Right kidney (tissue), 1 donor: ENCODE measurements at regions not wholly inside any gene's neighbourhood (a gene's known extent, or its start where the extent isn't known, plus 50 kb on each side); places are given as distances from the start of the nearest gene placed in this dataset.

ENCODE experiments used
- DNase-seq: peaks from one replicate; pipeline ENCODE4 v3.0.0-alpha.2; 2016

- no peak for DNase-seq
Observed at GRCh38 chr5:124303366-124303765, 443.1 kb downstream of the ZNF608 start.

GRCh38 chr5:124302533-124302932 is 443.9 kb downstream of the ZNF608 start:
- DNase-seq, result no peak

DNA sequence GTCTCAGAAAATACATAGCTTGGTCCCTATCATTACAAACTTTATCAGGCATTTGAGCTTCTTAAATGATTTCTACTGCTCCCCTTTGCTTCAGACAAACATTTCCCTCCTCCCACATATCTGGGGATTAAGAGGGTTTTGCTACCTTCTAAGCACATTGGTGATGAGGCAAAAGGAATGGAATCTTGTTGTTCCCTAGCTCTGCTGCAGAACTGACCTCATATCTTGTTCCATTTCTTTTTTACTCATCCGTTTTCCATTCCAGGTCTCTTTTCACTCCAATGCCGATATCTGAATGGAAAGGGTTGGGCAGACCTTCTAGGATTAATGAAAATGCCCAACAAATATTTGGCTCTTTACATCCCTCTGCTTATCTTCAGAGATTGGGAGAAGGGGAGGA is 444.6 kb downstream of the ZNF608 start:
- no peak for DNase-seq

DNA sequence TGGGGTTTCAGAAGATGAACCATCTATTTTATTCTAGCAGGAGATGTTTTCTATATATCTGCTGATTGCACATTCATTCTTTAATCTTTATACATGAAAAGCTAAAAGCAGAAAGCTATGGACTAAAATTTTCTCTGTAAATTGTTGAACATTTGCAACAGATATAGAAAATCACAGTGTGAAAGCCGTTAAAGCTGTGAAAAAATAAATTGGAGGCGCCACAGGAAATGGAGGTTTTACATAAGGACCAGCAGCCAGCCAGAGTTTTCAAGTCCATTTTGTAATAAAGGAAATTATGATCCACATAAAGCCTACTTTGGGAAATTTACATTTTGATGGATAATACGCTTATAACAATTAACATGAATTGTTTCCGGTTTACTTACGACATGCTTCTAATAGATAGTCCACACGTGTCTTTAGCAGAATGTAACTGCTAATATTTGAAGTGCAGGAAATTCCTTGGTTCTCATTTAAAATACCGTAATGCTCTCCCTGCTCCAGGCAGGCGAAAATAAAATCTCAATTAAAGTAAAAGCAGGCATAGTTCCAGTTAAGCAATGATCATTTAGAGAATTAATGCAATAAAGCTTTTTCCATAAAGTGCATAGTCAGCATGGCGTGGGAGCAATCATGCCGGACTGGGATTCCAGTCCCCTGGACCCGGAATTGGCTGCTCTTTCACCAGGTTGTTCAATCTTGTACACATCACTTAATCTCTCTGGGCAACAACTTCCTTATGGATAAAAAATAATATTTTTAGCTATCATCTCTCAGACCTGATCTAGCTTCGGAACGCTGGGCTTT is 445.4 kb downstream of the ZNF608 start:
- no peak for DNase-seq

DNA sequence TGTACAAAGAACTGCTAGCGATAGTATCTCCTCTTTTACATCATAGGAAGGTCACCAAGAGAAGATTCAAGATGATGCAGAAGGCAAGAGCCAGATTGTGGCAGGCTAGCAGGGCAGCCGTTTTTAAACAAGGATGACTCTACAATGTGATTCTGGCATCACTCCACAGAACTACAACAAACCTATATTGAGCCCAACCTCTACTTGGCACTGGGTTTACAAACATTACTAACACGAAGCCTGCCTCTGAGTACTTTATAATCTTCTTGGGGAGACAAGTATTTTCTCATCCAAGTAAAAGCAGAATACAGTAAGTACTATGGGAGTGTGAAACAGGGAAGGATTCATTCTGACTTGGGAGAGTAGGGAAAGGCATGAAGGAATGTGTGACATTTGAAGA is 448.6 kb downstream of the ZNF608 start:
- no peak for DNase-seq

DNA sequence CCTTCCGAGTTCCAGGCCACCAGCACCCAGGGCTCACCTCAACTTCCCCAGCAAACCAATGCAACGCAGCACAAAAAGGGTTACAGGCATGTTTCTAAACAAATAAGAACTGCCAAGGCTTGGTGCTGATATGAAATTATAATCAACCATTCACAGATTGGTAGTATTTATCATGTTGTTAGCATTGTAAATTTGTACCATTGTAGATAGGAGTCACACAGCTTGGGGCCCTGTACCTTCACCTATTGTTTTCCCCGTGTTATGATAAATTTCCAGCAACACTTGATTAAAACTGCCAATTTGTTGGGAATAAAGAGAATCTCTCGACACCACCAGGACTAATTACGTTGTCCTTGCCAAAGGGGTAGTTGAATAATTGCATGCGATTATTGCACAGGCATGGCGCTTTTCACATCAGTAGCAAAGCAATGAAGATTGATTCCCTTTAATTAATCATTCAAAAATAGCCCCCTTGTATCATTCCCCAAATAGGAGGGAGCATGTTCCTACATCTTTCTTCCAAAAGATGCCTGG is 454.1 kb downstream of the ZNF608 start:
- no peak for DNase-seq

DNA sequence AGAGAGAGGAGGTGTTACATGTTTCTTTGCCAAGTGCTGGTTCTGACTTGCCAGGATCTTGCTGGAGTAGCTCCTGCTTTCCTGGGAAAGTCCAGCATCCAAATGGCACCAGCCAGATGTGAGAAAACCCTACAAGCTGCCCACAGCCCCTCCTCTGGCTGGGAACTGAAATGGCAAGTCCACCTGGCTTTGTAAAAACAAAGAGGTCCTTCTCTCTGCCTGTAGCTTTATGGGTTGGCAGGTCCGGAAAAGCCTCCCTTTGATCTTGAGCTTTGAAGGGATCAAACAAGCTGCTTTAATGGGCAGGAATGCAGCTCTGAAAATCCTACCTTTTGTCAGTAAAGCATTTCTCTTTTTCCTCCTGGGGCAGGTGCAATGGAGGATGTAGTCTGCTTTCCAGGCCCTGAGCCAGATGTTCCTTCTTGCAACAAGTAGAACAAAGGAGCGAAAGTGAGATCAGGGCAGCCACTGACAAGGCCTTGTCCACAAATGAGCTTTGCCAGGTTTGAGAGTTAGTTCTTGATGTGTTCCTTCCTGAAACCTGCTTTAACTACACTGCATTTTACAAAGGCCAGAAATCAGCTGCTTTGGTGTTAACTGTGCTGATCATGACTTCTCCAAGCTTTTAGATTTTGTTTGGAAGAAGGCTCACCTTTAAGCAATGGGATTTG is 456.7 kb downstream of the ZNF608 start:
- peak; percentile 30 for DNase-seq

- DNase-seq, result peak; percentile 16
Observed at GRCh38 chr5:124289130-124289529, 457.3 kb downstream of the ZNF608 start.

GRCh38 chr5:124287813-124288212 is 458.6 kb downstream of the ZNF608 start:
- DNase-seq, result no peak

- DNase-seq, result no peak
Observed at GRCh38 chr5:124285733-124286132, 460.7 kb downstream of the ZNF608 start.

DNA sequence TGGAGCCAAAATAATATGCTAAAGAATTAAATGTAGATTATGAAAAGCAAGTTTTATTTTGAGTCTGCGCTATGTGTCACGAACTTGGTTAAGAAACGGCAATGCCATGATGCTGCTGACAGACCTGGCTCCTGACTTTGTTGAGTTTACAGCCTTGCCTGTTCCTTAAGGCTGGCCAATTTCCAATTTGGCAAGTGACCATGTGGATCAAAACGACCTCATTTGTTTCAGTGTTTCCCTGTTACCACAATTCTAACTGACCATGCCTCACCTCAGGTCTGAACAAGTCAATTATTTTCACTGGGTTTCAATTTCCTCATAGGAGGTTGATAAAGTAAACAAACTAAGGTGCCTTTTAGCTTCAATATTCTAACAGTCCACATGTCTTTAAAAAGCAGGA is 461.4 kb downstream of the ZNF608 start:
- DNase-seq, result no peak

DNA sequence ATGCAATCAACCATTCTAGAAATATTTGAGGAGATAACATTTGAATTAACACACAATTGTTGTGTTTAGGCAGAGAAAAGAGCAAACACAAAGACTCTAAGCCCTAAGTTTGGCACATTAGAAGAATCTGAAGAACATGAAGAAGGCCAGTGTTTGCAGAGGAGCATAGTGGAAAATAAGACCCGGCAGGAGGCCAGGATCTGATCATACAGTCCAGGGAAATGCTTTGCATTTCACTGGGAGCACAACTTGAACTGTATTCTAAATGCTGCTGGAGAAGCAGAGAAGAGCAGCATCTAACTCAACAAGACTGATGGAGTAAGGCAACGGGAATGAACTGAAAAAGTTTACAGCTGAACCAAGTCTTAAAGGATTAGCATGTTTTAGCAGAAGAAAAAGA is 463.4 kb downstream of the ZNF608 start:
- DNase-seq, result no peak

DNA sequence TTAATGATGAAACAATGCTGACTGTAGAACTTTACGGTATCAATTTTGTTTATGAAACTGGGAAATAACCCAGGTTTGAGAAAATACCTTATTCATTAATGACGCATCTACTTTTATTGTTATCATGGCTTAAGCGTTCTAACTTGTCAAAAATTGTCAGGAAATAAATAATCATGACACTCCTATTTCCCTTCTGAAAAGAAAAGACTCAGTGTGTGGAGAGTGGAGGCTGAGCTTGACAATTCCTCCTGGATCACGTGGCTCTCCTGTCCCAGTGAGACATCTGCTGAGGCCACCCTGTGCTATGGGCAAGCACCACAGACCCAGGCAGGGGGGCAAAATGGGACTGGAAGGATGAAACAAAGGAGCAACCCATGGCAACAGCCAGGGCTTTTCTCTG is 466.4 kb downstream of the ZNF608 start:
- DNase-seq, result no peak

GRCh38 chr5:124279146-124279876 is 467.1 kb downstream of the ZNF608 start:
- DNase-seq, result no peak

DNA sequence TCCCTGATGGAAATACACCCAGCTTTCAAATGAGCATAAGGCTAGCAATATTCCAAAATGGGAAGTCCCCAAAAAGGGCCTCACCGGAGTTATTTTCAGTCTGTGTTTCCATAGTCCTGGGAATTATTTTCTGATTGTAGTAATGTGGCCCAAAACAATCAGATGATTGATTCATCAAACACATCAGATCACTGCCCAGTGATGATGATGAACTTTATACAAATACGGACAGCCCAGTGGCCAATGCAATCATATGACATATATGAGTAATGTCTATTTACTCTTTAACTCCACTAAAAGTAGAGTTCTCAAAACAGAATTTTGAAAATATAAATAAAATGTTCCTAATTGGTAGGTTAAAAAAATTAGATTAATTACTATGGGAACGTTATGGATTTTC is 467.8 kb downstream of the ZNF608 start:
- DNase-seq, result no peak

GRCh38 chr5:124277767-124278545 is 468.5 kb downstream of the ZNF608 start:
- DNase-seq, result no peak

- no peak for DNase-seq
Observed at GRCh38 chr5:124276166-124276565, 470.3 kb downstream of the ZNF608 start.

DNA sequence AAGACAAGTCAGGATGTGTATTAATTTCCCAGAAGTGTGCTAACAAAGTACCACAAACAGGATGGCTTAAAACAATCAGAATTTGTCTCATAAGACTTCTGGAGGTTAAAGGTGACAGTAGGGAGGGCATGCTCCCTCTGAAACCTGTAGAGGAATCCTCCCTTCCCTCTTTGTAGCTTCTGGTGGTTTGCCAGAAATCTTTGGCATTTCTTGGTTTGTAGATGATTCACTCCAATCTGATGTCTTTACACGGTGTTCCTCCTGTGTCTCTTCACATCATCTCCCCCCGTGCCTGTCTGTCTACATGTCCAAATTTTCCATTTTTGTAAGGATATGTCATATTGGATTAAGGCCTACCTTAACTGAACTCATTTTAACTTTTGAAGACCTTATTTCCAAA is 471.5 kb downstream of the ZNF608 start:
- DNase-seq, result no peak

DNA sequence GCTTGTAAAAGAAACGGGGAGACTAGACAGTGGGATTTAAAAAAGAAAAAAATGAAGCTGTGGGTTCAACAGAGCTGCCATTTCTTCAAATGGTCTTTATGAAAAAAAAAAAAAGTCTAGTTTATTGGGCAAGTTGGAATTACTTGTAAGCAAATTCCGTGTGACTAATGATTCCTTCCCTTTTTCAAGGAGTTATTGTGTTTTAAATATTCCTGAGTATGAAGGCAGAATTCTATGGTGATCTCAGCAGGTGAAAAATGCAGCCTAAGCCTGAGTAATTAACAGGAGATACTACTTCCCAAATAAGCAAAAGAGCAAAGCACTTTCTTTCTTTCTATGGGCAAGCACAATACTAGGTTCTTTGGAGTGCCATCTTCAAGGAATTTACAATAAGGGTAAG is 481.9 kb downstream of the ZNF608 start:
- no peak for DNase-seq

GRCh38 chr5:124263680-124264491 is 482.6 kb downstream of the ZNF608 start:
- DNase-seq, result no peak

GRCh38 chr5:124262991-124263571 is 483.4 kb downstream of the ZNF608 start:
- DNase-seq, result no peak
